ENCODE measurements at regions not wholly inside any gene's neighbourhood (a gene's known extent, or its start where the extent isn't known, plus 50 kb on each side); places are given as distances from the start of the nearest gene placed in this dataset.

DNA sequence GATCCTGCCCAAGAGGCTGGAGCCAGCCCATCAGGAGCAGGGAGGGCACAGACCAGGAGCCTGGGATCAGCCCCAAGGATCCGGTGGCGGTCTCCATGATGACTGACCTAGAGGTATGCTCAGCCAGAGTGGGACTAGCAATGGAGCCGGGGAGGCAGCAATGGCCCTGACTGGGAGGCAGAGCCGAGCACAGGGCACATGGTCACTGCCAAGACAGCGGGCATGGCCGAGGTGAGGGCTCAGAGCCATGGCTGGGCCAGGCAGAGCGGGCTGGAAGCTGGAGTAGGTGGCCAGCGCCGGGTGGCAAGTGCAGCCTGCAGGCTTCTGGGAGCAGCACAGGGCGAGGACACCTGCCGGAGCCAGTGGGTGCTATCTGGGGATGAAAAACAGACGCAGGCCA lies 259.3 kb downstream of the BCL11B start:
- TF ChIP-seq EZH2 (IDR thresholded peaks at IDR 0.05; ENCODE audit: insufficient read depth, low read length), result no peak
- TF ChIP-seq, protein P1, sequence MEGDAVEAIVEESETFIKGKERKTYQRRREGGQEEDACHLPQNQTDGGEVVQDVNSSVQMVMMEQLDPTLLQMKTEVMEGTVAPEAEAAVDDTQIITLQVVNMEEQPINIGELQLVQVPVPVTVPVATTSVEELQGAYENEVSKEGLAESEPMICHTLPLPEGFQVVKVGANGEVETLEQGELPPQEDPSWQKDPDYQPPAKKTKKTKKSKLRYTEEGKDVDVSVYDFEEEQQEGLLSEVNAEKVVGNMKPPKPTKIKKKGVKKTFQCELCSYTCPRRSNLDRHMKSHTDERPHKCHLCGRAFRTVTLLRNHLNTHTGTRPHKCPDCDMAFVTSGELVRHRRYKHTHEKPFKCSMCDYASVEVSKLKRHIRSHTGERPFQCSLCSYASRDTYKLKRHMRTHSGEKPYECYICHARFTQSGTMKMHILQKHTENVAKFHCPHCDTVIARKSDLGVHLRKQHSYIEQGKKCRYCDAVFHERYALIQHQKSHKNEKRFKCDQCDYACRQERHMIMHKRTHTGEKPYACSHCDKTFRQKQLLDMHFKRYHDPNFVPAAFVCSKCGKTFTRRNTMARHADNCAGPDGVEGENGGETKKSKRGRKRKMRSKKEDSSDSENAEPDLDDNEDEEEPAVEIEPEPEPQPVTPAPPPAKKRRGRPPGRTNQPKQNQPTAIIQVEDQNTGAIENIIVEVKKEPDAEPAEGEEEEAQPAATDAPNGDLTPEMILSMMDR (IDR thresholded peaks at IDR 0.05; ENCODE audit: insufficient read depth, low read depth, low read length), result no peak

All from astrocyte (in vitro differentiated cells and primary cell).